ENCODE measurements at regions not wholly inside any gene's neighbourhood (a gene's known extent, or its start where the extent isn't known, plus 50 kb on each side); places are given as distances from the start of the nearest gene placed in this dataset.

DNA sequence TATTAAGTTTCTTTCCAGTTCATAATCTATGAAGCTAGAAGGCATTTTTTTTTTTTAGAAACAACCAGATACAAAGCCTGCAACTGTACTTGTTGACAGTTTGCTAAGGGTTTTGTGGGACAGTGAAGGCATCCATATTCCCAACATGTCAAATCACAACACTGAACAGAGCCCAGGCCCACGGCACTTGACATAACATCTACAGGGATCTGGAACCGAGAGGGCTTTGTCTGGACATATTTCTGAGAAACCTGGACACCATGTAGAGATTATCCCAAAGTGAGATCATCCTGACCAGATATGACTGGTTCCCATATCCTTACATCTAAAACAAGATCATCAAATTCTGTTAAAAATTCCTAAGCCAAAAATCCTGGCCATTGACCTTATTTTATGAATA lies 336.3 kb downstream of the ACTL7B start:
- no peak for TF ChIP-seq EZH2 (IDR thresholded peaks at IDR 0.05; ENCODE audit: low read length)
- TF ChIP-seq, protein P1, sequence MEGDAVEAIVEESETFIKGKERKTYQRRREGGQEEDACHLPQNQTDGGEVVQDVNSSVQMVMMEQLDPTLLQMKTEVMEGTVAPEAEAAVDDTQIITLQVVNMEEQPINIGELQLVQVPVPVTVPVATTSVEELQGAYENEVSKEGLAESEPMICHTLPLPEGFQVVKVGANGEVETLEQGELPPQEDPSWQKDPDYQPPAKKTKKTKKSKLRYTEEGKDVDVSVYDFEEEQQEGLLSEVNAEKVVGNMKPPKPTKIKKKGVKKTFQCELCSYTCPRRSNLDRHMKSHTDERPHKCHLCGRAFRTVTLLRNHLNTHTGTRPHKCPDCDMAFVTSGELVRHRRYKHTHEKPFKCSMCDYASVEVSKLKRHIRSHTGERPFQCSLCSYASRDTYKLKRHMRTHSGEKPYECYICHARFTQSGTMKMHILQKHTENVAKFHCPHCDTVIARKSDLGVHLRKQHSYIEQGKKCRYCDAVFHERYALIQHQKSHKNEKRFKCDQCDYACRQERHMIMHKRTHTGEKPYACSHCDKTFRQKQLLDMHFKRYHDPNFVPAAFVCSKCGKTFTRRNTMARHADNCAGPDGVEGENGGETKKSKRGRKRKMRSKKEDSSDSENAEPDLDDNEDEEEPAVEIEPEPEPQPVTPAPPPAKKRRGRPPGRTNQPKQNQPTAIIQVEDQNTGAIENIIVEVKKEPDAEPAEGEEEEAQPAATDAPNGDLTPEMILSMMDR (optimal IDR thresholded peaks at IDR 0.05 in 1 of 3, IDR thresholded peaks at IDR 0.05 in 1 of 3, conservative IDR thresholded peaks at IDR 0.05 in 1 of 3; ENCODE audit: extremely low read depth in 1 of 3, insufficient read depth in 2 of 3, low read length in 3 of 3) = no peak

Data from keratinocyte (primary cell).